AG04450 (cell line): ENCODE measurements at regions not wholly inside any gene's neighbourhood (a gene's known extent, or its start where the extent isn't known, plus 50 kb on each side); places are given as distances from the start of the nearest gene placed in this dataset.
A peak's percentile ranks its signal among the peaks of the same experiment; 100 is the strongest.

ENCODE experiments used
- CTCF ChIA-PET: fragments of 300-600, 350-600 bp; formaldehyde crosslinking; extraction: SDS; loops from one replicate; lab custom pipeline; 2022; ENCODE audit warnings: antibody characterized with exemption, inconsistent platforms; lab: Charles Lee
- POLR2A ChIA-PET: fragments of 350-600 bp; formaldehyde crosslinking; extraction: SDS; loops from one replicate; lab custom pipeline; 2021; ENCODE audit warnings: antibody characterized with exemption, inconsistent platforms; lab: Yijun Ruan, JAX
- DNase-seq: peaks from one replicate; pipeline ENCODE4 v3.0.0-alpha.2; 2011; ENCODE audit warnings: low read depth, low spot score
- H3K27ac ChIP-seq: one replicate; pipeline ENCODE4 v1.5.1; 2012; ENCODE audit warnings: low read depth, low read length, control low read depth
- H3K27me3 ChIP-seq: one replicate; pipeline ENCODE4 v1.6.0; 2012; ENCODE audit warnings: low read length; ENCODE audit not compliant: control insufficient read depth, insufficient read depth
- H3K4me3 ChIP-seq: 2 replicates; pipeline ENCODE4 v1.5.1; 2011; ENCODE audit warnings: mild to moderate bottlenecking, low read depth, low read length, control low read depth
- H3K9me3 ChIP-seq: 2 replicates; pipeline ENCODE4 v1.5.1; 2012; ENCODE audit warnings: low read length; ENCODE audit not compliant: control insufficient read depth, insufficient read depth
- CTCF ChIP-seq: IDR thresholded peaks from 2 replicates; pipeline ENCODE4 v1.5.1; 2011; ENCODE audit warnings: low read depth, low read length, control low read depth, inconsistent platforms

DNA sequence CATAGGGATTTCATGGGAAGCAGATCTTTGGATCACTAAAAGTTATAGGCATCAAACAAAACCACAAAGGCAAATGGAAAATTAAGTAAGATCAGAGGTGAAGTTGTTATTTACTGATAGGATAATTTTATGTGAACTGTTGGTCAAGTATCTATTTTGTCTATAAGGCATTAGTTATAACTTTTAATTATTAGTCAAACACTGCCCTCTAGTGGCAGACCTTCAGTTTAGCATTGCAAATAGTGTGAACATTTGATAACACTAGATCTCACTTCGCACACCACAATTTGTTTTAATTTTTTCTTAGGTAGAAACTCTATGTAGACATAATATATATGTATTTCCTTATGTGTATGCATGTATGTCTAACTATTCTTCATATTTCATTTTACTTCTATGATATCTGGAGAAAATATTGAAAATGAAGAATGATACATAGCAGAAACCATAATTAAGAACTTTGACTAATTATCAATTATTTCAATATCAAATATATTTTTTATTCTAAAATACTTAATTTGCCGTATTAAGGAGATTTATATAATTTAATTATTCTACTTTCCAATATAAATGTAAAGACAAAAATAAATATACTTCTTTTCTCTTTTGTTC, 214.5 kb upstream of the TACR3 start:
- DNase-seq: peak; percentile 1
- no peaks in the 10 kb centered on the region for H3K27me3 ChIP-seq
- peaks cover 8% of the 10 kb centered on the region for H3K9me3 ChIP-seq
- peak; percentile 63 for TF ChIP-seq CTCF
- CTCF ChIA-PET: interaction anchor here (1.3 to 1.9 kb wide), 2 partner anchors 13 to 889 kb away, joined by 3 to 6 read pairs; no protein-coding TSS in a partner anchor
- POLR2A ChIA-PET: no interaction called here
- H3K27ac ChIP-seq: no peak overlapping the region
- no peak overlapping the region for H3K4me3 ChIP-seq

DNA sequence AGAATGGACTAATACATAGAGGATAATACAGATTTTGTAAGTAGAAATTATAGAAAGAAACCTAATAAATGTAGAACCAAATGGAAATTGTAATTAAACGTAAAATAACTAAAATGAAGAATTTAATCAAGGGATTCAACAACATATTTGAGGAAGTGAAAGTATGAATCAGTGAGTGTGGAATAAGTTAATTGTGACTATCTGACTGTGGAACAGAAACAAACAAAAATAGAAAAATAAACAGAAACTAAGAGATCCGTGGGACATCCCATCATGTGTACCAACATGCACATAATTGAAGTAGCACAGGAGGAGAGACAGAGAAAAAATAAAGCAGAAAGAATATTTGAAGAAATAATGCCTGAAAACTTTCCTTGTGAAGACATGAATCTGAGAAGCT, 208.6 kb upstream of the TACR3 start:
- no peak for DNase-seq
- ChIA-PET CTCF (no interaction called here), POLR2A (no interaction called here)
- Histone ChIP-seq H3K27me3 (no peaks in the 10 kb centered on the region), H3K4me3 (no peak overlapping the region), H3K9me3 (no peaks in the 10 kb centered on the region; the same call in 1 of the 2 replicates), H3K27ac (no peak overlapping the region)
- no peak for TF ChIP-seq CTCF

DNA sequence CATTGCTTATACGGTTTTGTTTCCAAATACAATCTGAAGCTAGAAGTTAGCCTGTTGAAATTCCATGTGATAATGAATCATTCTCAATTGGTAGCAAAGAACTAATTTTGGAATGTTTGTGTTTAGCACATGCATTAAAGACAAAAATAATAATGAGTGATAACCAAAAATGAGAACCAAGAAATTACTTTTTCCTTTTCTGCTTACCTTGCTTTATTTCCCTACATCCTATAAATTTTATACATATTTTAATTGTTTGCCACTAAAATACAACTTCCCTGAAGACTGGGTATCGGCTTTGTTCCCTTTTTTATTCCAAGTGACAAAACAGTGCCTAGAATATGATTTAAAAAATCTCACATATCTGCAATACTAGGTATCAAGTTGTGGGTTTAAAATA, 203.8 kb upstream of the TACR3 start:
- no peak for DNase-seq
- no peaks in the 10 kb centered on the region for H3K27me3 ChIP-seq
- POLR2A ChIA-PET: no interaction called here
- CTCF ChIA-PET: no interaction called here
- TF ChIP-seq CTCF: no peak
- H3K9me3 ChIP-seq: 0 out of 2 replicates have a peak, but pooled peaks cover 2% of the 10 kb centered on the region
- no peak overlapping the region for H3K27ac ChIP-seq
- H3K4me3 ChIP-seq: no peak overlapping the region

DNA sequence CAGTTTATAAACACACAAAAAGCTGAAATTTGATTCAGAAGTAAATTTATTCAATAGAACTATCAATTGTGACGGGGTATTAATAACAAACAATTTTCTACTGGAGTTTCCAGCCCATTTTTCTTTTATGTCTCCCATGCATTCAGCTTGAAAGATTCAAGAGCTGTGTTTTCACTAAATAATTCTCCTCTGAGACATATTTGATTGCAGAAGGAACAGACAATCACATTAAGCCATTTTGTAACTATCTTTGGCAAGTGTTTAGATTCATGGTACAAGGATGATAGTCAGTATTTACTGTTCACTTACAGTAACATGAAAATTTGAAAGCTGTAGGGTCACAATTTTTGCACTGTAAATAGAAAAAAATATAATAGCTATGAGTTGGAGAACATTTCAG, 198.4 kb upstream of the TACR3 start:
- no peaks in the 10 kb centered on the region for H3K27me3 ChIP-seq
- CTCF ChIA-PET: interaction anchor here (1.2 kb wide), 1 partner anchor 15 kb away, joined by 4 read pairs; no protein-coding TSS in a partner anchor
- H3K4me3 ChIP-seq: no peak overlapping the region
- H3K27ac ChIP-seq: no peak overlapping the region
- no peak for DNase-seq
- H3K9me3 ChIP-seq: 0 out of 2 replicates have a peak, but pooled peaks cover 2% of the 10 kb centered on the region
- TF ChIP-seq CTCF: no peak
- POLR2A ChIA-PET: no interaction called here

DNA sequence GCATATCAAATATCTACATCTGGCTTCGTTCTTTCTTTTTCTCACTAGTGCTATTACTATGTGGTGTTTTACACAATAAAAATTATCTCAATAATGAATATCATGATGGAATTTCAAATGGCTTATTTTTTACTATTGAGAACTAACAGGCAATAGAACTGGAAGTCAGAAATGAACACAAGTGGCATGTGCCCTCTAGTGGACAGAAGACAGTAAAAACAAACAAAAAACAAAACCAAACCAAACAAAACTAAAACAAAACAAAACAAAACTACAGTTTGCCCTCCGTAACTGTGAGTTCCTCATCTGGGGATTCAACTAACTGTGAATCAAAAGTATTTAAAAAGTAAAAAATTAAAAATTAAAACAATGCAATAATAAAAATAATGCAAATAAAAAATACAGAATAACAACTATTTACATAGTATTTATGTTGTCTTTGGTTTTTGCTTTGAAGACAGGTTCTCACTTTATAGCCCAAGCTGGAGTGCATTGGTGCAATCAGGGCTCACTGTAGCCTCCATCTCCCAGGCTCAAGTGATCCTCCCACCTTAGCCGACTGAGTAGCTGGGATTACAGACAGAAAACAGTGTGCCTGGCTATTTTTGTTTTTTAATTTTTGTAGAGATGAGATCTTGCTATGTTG, 195.6 kb upstream of the TACR3 start:
- H3K27me3 ChIP-seq: no peaks in the 10 kb centered on the region
- no peaks in the 10 kb centered on the region for H3K9me3 ChIP-seq
- H3K27ac ChIP-seq: no peak overlapping the region
- POLR2A ChIA-PET: no interaction called here
- no peak for DNase-seq
- peak; percentile 34 for TF ChIP-seq CTCF
- CTCF ChIA-PET: no interaction called here
- no peak overlapping the region for H3K4me3 ChIP-seq
